ENCODE measurements at regions not wholly inside any gene's neighbourhood (a gene's known extent, or its start where the extent isn't known, plus 50 kb on each side); places are given as distances from the start of the nearest gene placed in this dataset.

DNA sequence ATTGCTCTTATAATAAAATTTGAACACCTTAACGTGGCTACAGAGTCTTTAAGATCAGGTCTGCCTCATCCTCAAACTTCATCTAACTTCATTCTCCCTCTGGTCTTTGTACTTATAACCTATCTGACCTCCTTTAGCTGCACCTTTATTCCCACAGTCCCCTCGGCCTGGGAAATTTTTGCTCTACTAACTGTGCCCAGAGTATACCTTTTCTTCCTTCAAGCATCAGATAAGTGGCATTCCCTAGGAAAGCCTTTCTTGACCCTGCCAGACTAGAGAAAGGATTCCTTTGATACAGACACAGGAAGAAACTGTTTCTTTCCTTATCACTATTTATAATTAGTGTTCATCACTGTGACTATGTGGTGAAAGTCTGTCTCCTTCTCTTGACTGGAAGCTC, 79.2 kb upstream of the RPRM start:
- TF ChIP-seq, protein P1, sequence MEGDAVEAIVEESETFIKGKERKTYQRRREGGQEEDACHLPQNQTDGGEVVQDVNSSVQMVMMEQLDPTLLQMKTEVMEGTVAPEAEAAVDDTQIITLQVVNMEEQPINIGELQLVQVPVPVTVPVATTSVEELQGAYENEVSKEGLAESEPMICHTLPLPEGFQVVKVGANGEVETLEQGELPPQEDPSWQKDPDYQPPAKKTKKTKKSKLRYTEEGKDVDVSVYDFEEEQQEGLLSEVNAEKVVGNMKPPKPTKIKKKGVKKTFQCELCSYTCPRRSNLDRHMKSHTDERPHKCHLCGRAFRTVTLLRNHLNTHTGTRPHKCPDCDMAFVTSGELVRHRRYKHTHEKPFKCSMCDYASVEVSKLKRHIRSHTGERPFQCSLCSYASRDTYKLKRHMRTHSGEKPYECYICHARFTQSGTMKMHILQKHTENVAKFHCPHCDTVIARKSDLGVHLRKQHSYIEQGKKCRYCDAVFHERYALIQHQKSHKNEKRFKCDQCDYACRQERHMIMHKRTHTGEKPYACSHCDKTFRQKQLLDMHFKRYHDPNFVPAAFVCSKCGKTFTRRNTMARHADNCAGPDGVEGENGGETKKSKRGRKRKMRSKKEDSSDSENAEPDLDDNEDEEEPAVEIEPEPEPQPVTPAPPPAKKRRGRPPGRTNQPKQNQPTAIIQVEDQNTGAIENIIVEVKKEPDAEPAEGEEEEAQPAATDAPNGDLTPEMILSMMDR (IDR thresholded peaks at IDR 0.05; ENCODE audit: low read depth, low read length, poor library complexity, severe bottlenecking): no peak
- TF ChIP-seq EZH2phosphoT487 (IDR thresholded peaks at IDR 0.05; ENCODE audit: borderline replicate concordance, low read length): no peak
